GM20000 (cell line): ENCODE measurements at regions not wholly inside any gene's neighbourhood (a gene's known extent, or its start where the extent isn't known, plus 50 kb on each side); places are given as distances from the start of the nearest gene placed in this dataset.

ENCODE experiments used
- DNase-seq: peaks from one replicate; pipeline ENCODE4 v3.0.0; 2012; ENCODE audit warnings: low spot score
- CTCF ChIP-seq: IDR thresholded peaks from 2 replicates; pipeline ENCODE4 v1.5.1; 2012; ENCODE audit warnings: mild to moderate bottlenecking, control low read depth; ENCODE audit errors: extremely low read depth, missing control alignments

- TF ChIP-seq CTCF, result no peak
- no peak for DNase-seq
These were observed 58.6 kb upstream of the ARHGAP5 start for GRCh38 chr14:32018391-32019092.

- no peak for TF ChIP-seq CTCF
- DNase-seq, result no peak
These were observed 57.8 kb upstream of the ARHGAP5 start for GRCh38 chr14:32019276-32019675.

DNA sequence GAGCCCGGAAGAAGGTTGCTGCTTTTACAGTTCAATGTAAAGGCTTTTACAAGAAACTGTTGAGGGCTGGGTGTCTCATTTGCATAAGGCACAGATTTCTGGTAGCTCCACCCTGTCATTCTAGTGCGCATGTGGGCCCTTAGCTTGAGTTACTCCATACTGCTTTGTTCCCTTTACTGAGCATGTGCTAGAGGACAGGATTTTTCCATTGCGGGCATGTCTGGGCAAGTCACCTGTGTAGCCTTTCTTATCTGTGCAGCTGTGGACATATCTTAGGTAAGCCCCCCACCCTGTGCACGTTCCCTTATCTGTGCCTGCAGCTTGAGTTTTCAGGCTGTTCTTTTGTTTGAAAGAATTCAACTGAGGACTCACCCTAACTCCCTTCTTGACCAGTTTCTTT is 56.2 kb upstream of the ARHGAP5 start:
- DNase-seq, result no peak
- TF ChIP-seq CTCF, result no peak

DNA sequence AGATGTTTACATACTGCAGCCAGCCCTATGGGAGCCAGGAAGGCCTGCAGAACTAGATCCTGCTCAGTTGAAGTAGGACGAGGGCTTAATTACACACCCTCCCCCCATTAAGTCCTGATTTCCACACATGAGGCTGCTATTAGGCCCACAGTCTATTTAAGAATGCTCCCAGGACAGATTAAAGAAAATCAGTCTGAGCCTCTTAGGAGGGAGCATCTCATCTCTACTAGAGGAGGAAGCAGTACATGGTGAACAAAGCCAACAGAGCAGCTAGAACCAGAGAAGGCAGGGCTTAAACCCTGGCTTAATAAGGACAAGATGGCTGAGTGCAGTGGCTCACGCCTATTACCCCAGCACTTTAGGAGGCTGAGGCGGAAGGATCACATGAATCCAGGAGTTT is 55.8 kb upstream of the ARHGAP5 start:
- DNase-seq, result no peak
- TF ChIP-seq CTCF, result no peak

DNA sequence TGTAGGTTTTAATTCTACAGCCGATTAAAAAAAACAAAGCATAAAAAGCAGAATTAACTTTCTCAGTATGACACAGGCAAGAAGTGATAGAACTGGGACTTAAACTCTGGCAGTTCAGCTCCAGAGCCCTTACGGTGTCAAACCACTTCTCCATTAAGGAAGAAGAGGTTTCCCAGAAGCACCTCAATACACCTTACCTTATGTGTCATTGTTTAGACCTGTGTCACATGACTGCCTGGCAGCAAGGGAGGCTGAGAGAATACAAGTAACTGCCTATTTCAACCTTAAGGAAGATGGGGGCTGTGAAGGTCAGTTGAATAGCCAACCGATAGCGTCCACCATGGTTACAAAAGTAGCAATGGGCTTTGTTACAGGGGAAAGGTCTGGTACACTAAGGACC is 54.6 kb upstream of the ARHGAP5 start:
- DNase-seq, result no peak
- no peak for TF ChIP-seq CTCF

DNA sequence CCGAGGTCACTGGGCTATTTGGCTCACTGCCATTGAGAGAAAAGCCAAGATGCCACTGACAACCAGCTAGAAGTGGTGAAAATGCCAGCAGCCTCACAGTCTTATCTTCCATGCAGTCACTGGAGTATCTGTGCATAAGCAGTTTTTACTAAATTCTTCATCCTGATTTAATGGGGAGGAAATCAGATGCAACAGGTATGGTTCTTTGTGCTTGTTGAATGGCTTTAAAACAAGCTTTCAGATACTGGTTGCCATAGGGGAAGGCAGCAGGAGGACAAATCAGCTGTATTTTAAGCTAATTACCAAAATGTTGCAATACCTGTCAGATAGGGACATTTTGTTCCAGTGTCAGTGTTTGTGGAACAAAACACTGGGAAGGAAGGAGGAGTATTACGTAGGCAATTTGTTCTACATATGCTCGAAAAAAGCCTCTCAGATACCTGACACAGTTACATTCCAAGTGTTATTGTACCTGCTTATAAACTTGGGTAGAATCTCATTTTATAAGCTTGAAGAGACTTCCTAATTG is 54.1 kb upstream of the ARHGAP5 start:
- DNase-seq, result no peak
- TF ChIP-seq CTCF, result no peak

- no peak for TF ChIP-seq CTCF
These were observed 53.6 kb upstream of the ARHGAP5 start for GRCh38 chr14:32023540-32023939.

More at GRCh38 chr14:32023540-32023939, 53.6 kb upstream of the ARHGAP5 start:
- no peak for DNase-seq
